ENCODE measurements at regions not wholly inside any gene's neighbourhood (a gene's known extent, or its start where the extent isn't known, plus 50 kb on each side); places are given as distances from the start of the nearest gene placed in this dataset.

DNA sequence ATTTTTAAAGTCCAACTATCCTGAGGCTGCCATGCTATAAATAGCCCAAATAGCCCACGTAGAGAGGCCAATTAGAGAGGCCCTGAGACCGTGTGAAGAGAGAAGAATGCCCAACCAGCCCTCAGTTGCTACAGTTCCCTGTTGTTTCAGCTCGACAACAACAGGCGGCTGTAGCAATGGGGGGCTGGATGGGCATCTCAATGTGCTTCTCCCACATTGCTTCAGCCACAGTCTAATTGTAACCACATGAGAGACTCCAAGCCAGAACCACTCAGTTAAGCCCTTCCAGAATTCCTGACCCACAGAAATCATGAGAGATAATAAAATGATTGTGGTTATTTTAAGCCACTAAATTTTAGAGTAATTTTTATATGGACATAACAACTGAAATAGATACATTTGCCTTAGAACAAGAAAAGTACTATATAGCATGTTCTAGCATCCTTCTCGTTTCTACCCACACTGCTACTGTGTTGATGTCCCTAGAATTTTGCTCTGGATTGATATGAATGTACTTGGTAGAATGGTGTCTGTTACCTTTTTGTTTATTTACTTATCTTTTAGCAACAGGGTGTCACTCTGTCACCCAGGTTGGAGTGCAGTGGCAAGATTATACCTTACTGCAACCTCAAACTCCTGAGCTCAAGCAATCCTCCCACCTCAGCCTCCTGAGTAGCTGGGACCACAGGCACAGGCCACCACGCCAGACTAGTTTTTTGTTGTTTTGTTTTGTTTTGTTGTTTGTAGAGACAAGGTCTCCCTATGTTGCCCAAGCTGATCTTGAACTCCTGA is 436.4 kb downstream of the BCOR start:
- no peak overlapping the region for H3K14ac ChIP-seq (ENCODE audit: low read length in 2 of 2)
- H3K36me3 ChIP-seq (ENCODE audit: control insufficient read depth in 1 of 2, insufficient read depth in 2 of 2, low read depth in 1 of 2, low read length in 2 of 2) = no peaks in the 10 kb centered on the region
- no peak overlapping the region for H2AK5ac ChIP-seq (ENCODE audit: low read length, severe bottlenecking)
- H3K23ac ChIP-seq (ENCODE audit: low read length in 2 of 2) = no peak overlapping the region
- no peak overlapping the region for H3K4ac ChIP-seq (ENCODE audit: low read depth in 1 of 2, low read length in 2 of 2)
- no peak overlapping the region for H3K4me2 ChIP-seq (ENCODE audit: low read length, poor library complexity, severe bottlenecking)
- no peaks in the 10 kb centered on the region for H3K79me1 ChIP-seq (replicated peaks; ENCODE audit: low read length, poor library complexity, severe bottlenecking)
- H3K18ac ChIP-seq (ENCODE audit: low read depth in 1 of 2, low read length in 2 of 2) = no peak overlapping the region
- H2BK12ac ChIP-seq (ENCODE audit: low read length in 2 of 2) = no peak overlapping the region
- no peak overlapping the region for H2BK15ac ChIP-seq (ENCODE audit: low read depth, poor library complexity, severe bottlenecking)
- H3K27me3 ChIP-seq (ENCODE audit: control insufficient read depth in 1 of 2, insufficient read depth in 1 of 2, low read length in 2 of 2) = peaks cover 0 to 25% of the 10 kb centered on the region in 2 experiments
- H2BK120ac ChIP-seq (ENCODE audit: low read depth, low read length) = no peak overlapping the region
- no peaks in the 10 kb centered on the region for H3K4me1 ChIP-seq (ENCODE audit: control insufficient read depth, insufficient read depth, low read depth, low read length)
- DNase-seq = no peak
- H3K4me3 ChIP-seq (ENCODE audit: insufficient read depth in 1 of 2, low read depth in 1 of 2, low read length in 2 of 2) = no peak overlapping the region
- no peak overlapping the region for H3K27ac ChIP-seq (ENCODE audit: low read length, poor library complexity, severe bottlenecking)
- no peak overlapping the region for H4K91ac ChIP-seq (ENCODE audit: low read length)
- 69% methylated on average over 4 of the region's 6 CpGs for WGBS
- H3K9me3 ChIP-seq (ENCODE audit: control insufficient read depth, low read length) = no peaks in the 10 kb centered on the region
- H4K8ac ChIP-seq (ENCODE audit: low read length) = no peak overlapping the region
- H2BK5ac ChIP-seq (ENCODE audit: low read depth, low read length, poor library complexity, severe bottlenecking) = no peak overlapping the region
- H3K9ac ChIP-seq (ENCODE audit: low read length) = no peak overlapping the region
- no peak overlapping the region for H2AFZ ChIP-seq (ENCODE audit: low read depth, low read length)

GRCh38 chrX:39665830-39666518 is 431.8 kb downstream of the BCOR start:
- H2AK5ac ChIP-seq (ENCODE audit: low read length, severe bottlenecking) = no peak overlapping the region
- peaks cover 4% of the 10 kb centered on the region for H3K9me3 ChIP-seq (ENCODE audit: control insufficient read depth, low read length)
- peaks cover 0 to 34% of the 10 kb centered on the region in 2 experiments for H3K27me3 ChIP-seq (ENCODE audit: control insufficient read depth in 1 of 2, insufficient read depth in 1 of 2, low read length in 2 of 2)
- peaks cover 5% of the 10 kb centered on the region for H3K4me1 ChIP-seq (ENCODE audit: control insufficient read depth, insufficient read depth, low read depth, low read length)
- H2BK120ac ChIP-seq (ENCODE audit: low read depth, low read length) = no peak overlapping the region
- no peak overlapping the region for H2BK15ac ChIP-seq (ENCODE audit: low read depth, poor library complexity, severe bottlenecking)
- no peak overlapping the region for H3K27ac ChIP-seq (ENCODE audit: low read length, poor library complexity, severe bottlenecking)
- no peak overlapping the region for H3K4me2 ChIP-seq (ENCODE audit: low read length, poor library complexity, severe bottlenecking)
- DNase-seq = no peak
- no peak overlapping the region for H3K23ac ChIP-seq (ENCODE audit: low read length in 2 of 2)
- no peak overlapping the region for H2BK5ac ChIP-seq (ENCODE audit: low read depth, low read length, poor library complexity, severe bottlenecking)
- H3K4me3 ChIP-seq (ENCODE audit: insufficient read depth in 1 of 2, low read depth in 1 of 2, low read length in 2 of 2) = no peak overlapping the region
- H2AFZ ChIP-seq (ENCODE audit: low read depth, low read length) = no peak overlapping the region
- 77% methylated on average over 3 of the region's 3 CpGs for WGBS
- H3K14ac ChIP-seq (ENCODE audit: low read length in 2 of 2) = no peak overlapping the region
- no peaks in the 10 kb centered on the region for H3K79me1 ChIP-seq (replicated peaks; ENCODE audit: low read length, poor library complexity, severe bottlenecking)
- no peak overlapping the region for H3K4ac ChIP-seq (ENCODE audit: low read depth in 1 of 2, low read length in 2 of 2)
- no peaks in the 10 kb centered on the region for H3K36me3 ChIP-seq (ENCODE audit: control insufficient read depth in 1 of 2, insufficient read depth in 2 of 2, low read depth in 1 of 2, low read length in 2 of 2)
- H4K8ac ChIP-seq (ENCODE audit: low read length) = no peak overlapping the region
- H2BK12ac ChIP-seq (ENCODE audit: low read length in 2 of 2) = no peak overlapping the region
- H3K9ac ChIP-seq (ENCODE audit: low read length) = no peak overlapping the region
- no peak overlapping the region for H3K18ac ChIP-seq (ENCODE audit: low read depth in 1 of 2, low read length in 2 of 2)
- no peak overlapping the region for H4K91ac ChIP-seq (ENCODE audit: low read length)

GRCh38 chrX:39667191-39667590 is 430.6 kb downstream of the BCOR start:
- Histone ChIP-seq H3K18ac (ENCODE audit: low read depth in 1 of 2, low read length in 2 of 2) (no peak overlapping the region), H2BK15ac (ENCODE audit: low read depth, poor library complexity, severe bottlenecking) (no peak overlapping the region), H3K4me3 (ENCODE audit: insufficient read depth in 1 of 2, low read depth in 1 of 2, low read length in 2 of 2) (no peak overlapping the region), H3K4me1 (ENCODE audit: control insufficient read depth, insufficient read depth, low read depth, low read length) (peaks cover 5% of the 10 kb centered on the region), H4K8ac (ENCODE audit: low read length) (no peak overlapping the region), H2AK5ac (ENCODE audit: low read length, severe bottlenecking) (no peak overlapping the region), H3K14ac (ENCODE audit: low read length in 2 of 2) (no peak overlapping the region), H2BK120ac (ENCODE audit: low read depth, low read length) (no peak overlapping the region), H3K79me1 (replicated peaks; ENCODE audit: low read length, poor library complexity, severe bottlenecking) (no peaks in the 10 kb centered on the region), H3K9me3 (ENCODE audit: control insufficient read depth, low read length) (peaks cover 4% of the 10 kb centered on the region), H3K23ac (ENCODE audit: low read length in 2 of 2) (no peak overlapping the region), H3K27me3 (ENCODE audit: control insufficient read depth in 1 of 2, insufficient read depth in 1 of 2, low read length in 2 of 2) (peaks cover 0 to 44% of the 10 kb centered on the region in 2 experiments), H3K9ac (ENCODE audit: low read length) (no peak overlapping the region), H3K27ac (ENCODE audit: low read length, poor library complexity, severe bottlenecking) (no peak overlapping the region), H3K4me2 (ENCODE audit: low read length, poor library complexity, severe bottlenecking) (no peak overlapping the region), H4K91ac (ENCODE audit: low read length) (no peak overlapping the region), H2BK12ac (ENCODE audit: low read length in 2 of 2) (no peak overlapping the region), H2AFZ (ENCODE audit: low read depth, low read length) (no peak overlapping the region), H3K36me3 (ENCODE audit: control insufficient read depth in 1 of 2, insufficient read depth in 2 of 2, low read depth in 1 of 2, low read length in 2 of 2) (no peaks in the 10 kb centered on the region), H3K4ac (ENCODE audit: low read depth in 1 of 2, low read length in 2 of 2) (no peak overlapping the region), H2BK5ac (ENCODE audit: low read depth, low read length, poor library complexity, severe bottlenecking) (no peak overlapping the region)
- WGBS = 100% methylated on average over 1 of the region's 2 CpGs
- DNase-seq = no peak

GRCh38 chrX:39667736-39668482 is 429.8 kb downstream of the BCOR start:
- Histone ChIP-seq H2BK5ac (ENCODE audit: low read depth, low read length, poor library complexity, severe bottlenecking) (no peak overlapping the region), H3K36me3 (ENCODE audit: control insufficient read depth in 1 of 2, insufficient read depth in 2 of 2, low read depth in 1 of 2, low read length in 2 of 2) (no peaks in the 10 kb centered on the region), H3K18ac (ENCODE audit: low read depth in 1 of 2, low read length in 2 of 2) (no peak overlapping the region), H2AFZ (ENCODE audit: low read depth, low read length) (no peak overlapping the region), H3K4me2 (ENCODE audit: low read length, poor library complexity, severe bottlenecking) (no peak overlapping the region), H2BK120ac (ENCODE audit: low read depth, low read length) (no peak overlapping the region), H2BK15ac (ENCODE audit: low read depth, poor library complexity, severe bottlenecking) (no peak overlapping the region), H3K4ac (ENCODE audit: low read depth in 1 of 2, low read length in 2 of 2) (no peak overlapping the region), H3K9me3 (ENCODE audit: control insufficient read depth, low read length) (peaks cover 4% of the 10 kb centered on the region), H3K27me3 (ENCODE audit: control insufficient read depth in 1 of 2, insufficient read depth in 1 of 2, low read length in 2 of 2) (peaks cover 0 to 51% of the 10 kb centered on the region in 2 experiments), H3K79me1 (replicated peaks; ENCODE audit: low read length, poor library complexity, severe bottlenecking) (no peaks in the 10 kb centered on the region), H3K27ac (ENCODE audit: low read length, poor library complexity, severe bottlenecking) (no peak overlapping the region), H2BK12ac (ENCODE audit: low read length in 2 of 2) (no peak overlapping the region), H2AK5ac (ENCODE audit: low read length, severe bottlenecking) (no peak overlapping the region), H3K4me3 (ENCODE audit: insufficient read depth in 1 of 2, low read depth in 1 of 2, low read length in 2 of 2) (no peak overlapping the region), H4K8ac (ENCODE audit: low read length) (no peak overlapping the region), H4K91ac (ENCODE audit: low read length) (no peak overlapping the region), H3K4me1 (ENCODE audit: control insufficient read depth, insufficient read depth, low read depth, low read length) (peaks cover 5% of the 10 kb centered on the region), H3K14ac (ENCODE audit: low read length in 2 of 2) (no peak overlapping the region), H3K9ac (ENCODE audit: low read length) (no peak overlapping the region), H3K23ac (ENCODE audit: low read length in 2 of 2) (no peak overlapping the region)
- no peak for DNase-seq
- 87% methylated on average over 8 of the region's 9 CpGs for WGBS
